Endothelial cell of umbilical vein (primary cell): ENCODE measurements at regions not wholly inside any gene's neighbourhood (a gene's known extent, or its start where the extent isn't known, plus 50 kb on each side); places are given as distances from the start of the nearest gene placed in this dataset.

Source experiments
- BruUV-seq: library from RNA; stranded (reverse); fragments of 400-500 nt; replicated peaks from 2 replicates; lab custom pipeline; 2021; lab: Mats Ljungman, UMichigan
- CTCF ChIA-PET: fragments of 300-600, 350-600 bp; sonication (Branson Sonifier 250); formaldehyde crosslinking; loops from one replicate; lab custom pipeline; 2021; ENCODE audit warnings: antibody characterized with exemption, inconsistent platforms; lab: Charles Lee
- POLR2A ChIA-PET: fragments of 300-600, 350-600 bp; sonication (Branson Sonifier 250); formaldehyde crosslinking; loops from one replicate; lab custom pipeline; 2021; ENCODE audit warnings: antibody characterized with exemption, inconsistent platforms; lab: Charles Lee
- DNase-seq: peaks from one replicate; pipeline ENCODE4 v3.0.0-alpha.2; 2011; ENCODE audit warnings: low read depth, low spot score
- FAIRE-seq: peaks from 2 replicates; lab custom pipeline; 2011; peaks lifted over from hg19 to GRCh38; lab: Jason Lieb, UNC
- H2AFZ ChIP-seq: 2 replicates; pipeline ENCODE4 v1.6.0; 2012; ENCODE audit warnings: low read depth, low read length, control low read depth, inconsistent platforms
- H3K27ac ChIP-seq: 2 replicates; pipeline ENCODE4 v1.5.1; 2011; ENCODE audit warnings: low read depth, mild to moderate bottlenecking, control low read depth, low read length, moderate library complexity; ENCODE audit not compliant: insufficient read depth
- H3K27me3 ChIP-seq, 2 experiments: 2 replicates each; pipeline versions ENCODE4 v1.6.0 to v1.6.1; 2011; ENCODE audit warnings: low read length in 2 of 2, mixed read lengths in 1 of 2; ENCODE audit not compliant: control insufficient read depth in 2 of 2, insufficient read depth in 2 of 2
- H3K36me3 ChIP-seq, 2 experiments: 2 replicates in 1 of 2; 3 replicates in 1 of 2; pipeline ENCODE4 v1.5.1; 2011; ENCODE audit warnings: low read length in 2 of 2, mild to moderate bottlenecking in 1 of 2, moderate library complexity in 1 of 2; ENCODE audit not compliant: control insufficient read depth in 2 of 2, insufficient read depth in 2 of 2; ENCODE audit errors: extremely low read depth in 1 of 2
- H3K4me1 ChIP-seq: 3 replicates; pipeline ENCODE4 v1.5.1; 2011; ENCODE audit warnings: mild to moderate bottlenecking, low read length; ENCODE audit not compliant: control insufficient read depth, insufficient read depth; ENCODE audit errors: extremely low read depth
- H3K4me2 ChIP-seq: 2 replicates; pipeline ENCODE4 v1.6.1; 2011; ENCODE audit warnings: low read length, control low read depth, mixed read lengths; ENCODE audit not compliant: insufficient read depth
- H3K4me3 ChIP-seq, 3 experiments: fragments of 200-600 bp in 1 of 3; sonication (generic), shearing (Covaris generic) in 1 of 3; replicated peaks in 1 of 3; 2 replicates each; pipeline ENCODE4 v1.5.1; 2011 to 2016; ENCODE audit warnings: control low read depth in 3 of 3, low read length in 3 of 3, mild to moderate bottlenecking in 2 of 3, inconsistent platforms in 1 of 3, low read depth in 1 of 3, moderate library complexity in 1 of 3; ENCODE audit not compliant: insufficient read depth in 1 of 3
- H3K79me2 ChIP-seq: 2 replicates; pipeline ENCODE4 v1.6.0; 2012; ENCODE audit warnings: low read length, inconsistent platforms; ENCODE audit not compliant: control insufficient read depth, insufficient read depth
- H3K9ac ChIP-seq: replicated peaks from 2 replicates; pipeline ENCODE3; 2011; ENCODE audit warnings: low read length, control low read depth; ENCODE audit not compliant: insufficient read depth; ENCODE audit errors: extremely low read depth
- H3K9me1 ChIP-seq: replicated peaks from 3 replicates; pipeline ENCODE4 v1.6.0; 2011; ENCODE audit warnings: mild to moderate bottlenecking, low read length; ENCODE audit not compliant: control insufficient read depth, insufficient read depth; ENCODE audit errors: extremely low read depth
- H3K9me3 ChIP-seq: replicated peaks from 2 replicates; pipeline ENCODE4 v1.5.1; 2012; ENCODE audit warnings: low read length, inconsistent platforms; ENCODE audit not compliant: control insufficient read depth, insufficient read depth
- H4K20me1 ChIP-seq: replicated peaks from 2 replicates; pipeline ENCODE3; 2011; ENCODE audit warnings: mild to moderate bottlenecking, low read length; ENCODE audit not compliant: control insufficient read depth, insufficient read depth; ENCODE audit errors: extremely low read depth
- CTCF ChIP-seq, 2 donors: IDR thresholded peaks; 1 replicate in 1 of 2; 2 replicates in 1 of 2; pipeline ENCODE4 v1.5.1; 2011; ENCODE audit warnings: low read length in 2 of 2, mild to moderate bottlenecking in 2 of 2, moderate library complexity in 2 of 2, control low read depth in 1 of 2, inconsistent platforms in 1 of 2, low read depth in 1 of 2; ENCODE audit not compliant: insufficient read depth in 1 of 2; ENCODE audit errors: extremely low read depth in 1 of 2
- EZH2 ChIP-seq: IDR thresholded peaks from 2 replicates; pipeline ENCODE4 v1.6.1; 2012; ENCODE audit warnings: borderline replicate concordance, low read depth, mild to moderate bottlenecking, moderate library complexity, low read length, inconsistent platforms; ENCODE audit not compliant: severe bottlenecking
- FOS ChIP-seq: IDR thresholded peaks from 2 replicates; pipeline ENCODE4 v1.6.1; 2011; ENCODE audit warnings: mild to moderate bottlenecking, low read length, moderate library complexity, borderline replicate concordance; ENCODE audit not compliant: insufficient read depth
- GATA2 ChIP-seq: IDR thresholded peaks from 2 replicates; pipeline ENCODE4 v1.7.0; 2011; ENCODE audit warnings: low read depth, mild to moderate bottlenecking, moderate library complexity, mixed read lengths, low read length; ENCODE audit not compliant: insufficient read length, insufficient read depth
- JUN ChIP-seq: IDR thresholded peaks from 2 replicates; pipeline ENCODE4 v1.6.1; 2011; ENCODE audit warnings: borderline replicate concordance, low read depth; ENCODE audit not compliant: insufficient read length, insufficient read depth
- MAX ChIP-seq: IDR thresholded peaks from 2 replicates; pipeline ENCODE4 v1.6.1; 2011; ENCODE audit not compliant: insufficient read depth, insufficient read length
- MYC ChIP-seq: IDR thresholded peaks from one replicate; pipeline ENCODE4 v1.6.1; 2011; ENCODE audit warnings: mild to moderate bottlenecking, low read depth, low read length
- POLR2A ChIP-seq: IDR thresholded peaks from 2 replicates; pipeline ENCODE4 v1.6.1; 2012; ENCODE audit warnings: low read depth, mild to moderate bottlenecking, control low read depth, low read length
- POLR2AphosphoS5 ChIP-seq: IDR thresholded peaks from 2 replicates; pipeline ENCODE4 v1.6.1; 2012; ENCODE audit warnings: low read depth, mild to moderate bottlenecking, control low read depth, low read length, moderate library complexity; ENCODE audit not compliant: insufficient read depth
- dilution Hi-C: fragments of 300-500 bp; cut with MboI; formaldehyde crosslinking; loops from one replicate; pipeline ENCODE4 v1.15.0; 2019; ENCODE audit warnings: low sequenced_read_pairs; ENCODE audit not compliant: extremely low pct_ligation_motif_present
- intact Hi-C: fragments of 100-400 bp; cut with micrococcal nuclease; formaldehyde crosslinking; loops from one replicate; pipeline ENCODE4 v1.10.0; 2022

- dilution Hi-C loops: no loop called here
- TF ChIP-seq EZH2: no peak
- no peak for TF ChIP-seq POLR2A
- no peak for TF ChIP-seq JUN
- TF ChIP-seq GATA2: no peak
- TF ChIP-seq FOS: no peak
- no peak for TF ChIP-seq MYC
- no peak for TF ChIP-seq CTCF (IDR thresholded peaks at IDR 0.05; ENCODE audit: extremely low read depth in 1 of 2, insufficient read depth in 1 of 2, low read depth in 1 of 2, low read length in 2 of 2)
- no peak for TF ChIP-seq POLR2AphosphoS5
- no peak for TF ChIP-seq MAX
- H3K4me1 ChIP-seq: peaks cover 3% of the 10 kb centered on the region
- FAIRE-seq (no peak), DNase-seq (no peak)
- no TSS peak for BruUV-seq
- no peaks in the 10 kb centered on the region for H3K27me3 ChIP-seq
- H3K9me3 ChIP-seq: no peaks in the 10 kb centered on the region
- H4K20me1 ChIP-seq: no peaks in the 10 kb centered on the region
- no peaks in the 10 kb centered on the region for H3K9me1 ChIP-seq
- H3K27ac ChIP-seq: no peak overlapping the region
- H2AFZ ChIP-seq: no peak overlapping the region
- H3K9ac ChIP-seq: no peak overlapping the region
- H3K4me2 ChIP-seq: no peak overlapping the region
- no peaks in the 10 kb centered on the region for H3K36me3 ChIP-seq
- CTCF ChIA-PET: no interaction called here
- no peak overlapping the region for H3K4me3 ChIP-seq
- H3K79me2 ChIP-seq: no peaks in the 10 kb centered on the region
- intact Hi-C loops: no loop called here
- POLR2A ChIA-PET: no interaction called here
Observed at GRCh38 chr12:108442067-108442466, 73.0 kb upstream of the FICD start.
